NT2/D1 (cell line): ENCODE measurements at regions not wholly inside any gene's neighbourhood (a gene's known extent, or its start where the extent isn't known, plus 50 kb on each side); places are given as distances from the start of the nearest gene placed in this dataset.

ENCODE experiments used
- SUZ12 ChIP-seq: IDR thresholded peaks from 2 replicates; pipeline ENCODE4 v1.6.1; 2011; ENCODE audit not compliant: insufficient read length, insufficient read depth; ENCODE audit errors: extremely low read depth
- YY1 ChIP-seq: IDR thresholded peaks from 2 replicates; pipeline ENCODE4 v1.6.1; 2011; ENCODE audit not compliant: insufficient read length, insufficient read depth
- ZNF274 ChIP-seq: IDR thresholded peaks from 2 replicates; pipeline ENCODE4 v1.6.1; 2011; ENCODE audit warnings: mild to moderate bottlenecking, low read depth, low read length

DNA sequence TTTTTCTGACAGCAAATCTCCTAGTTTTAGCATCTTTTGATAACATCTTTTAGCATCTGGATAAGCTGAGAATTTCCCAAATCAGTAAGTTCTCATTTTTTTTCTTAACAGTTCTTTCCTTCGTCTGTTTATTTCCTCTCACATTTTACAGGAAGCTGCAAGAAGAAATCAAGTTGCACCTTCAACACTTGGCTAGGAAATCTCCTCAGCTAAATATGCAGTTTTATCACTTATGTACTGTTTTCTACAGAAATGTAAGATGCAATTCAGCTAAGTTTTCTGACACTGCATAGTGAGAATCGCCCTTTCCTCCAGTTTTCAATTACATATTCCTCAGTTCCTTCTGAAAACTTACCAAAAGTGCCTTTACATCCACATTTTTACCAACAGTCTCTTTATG, 59.0 kb upstream of the MSX2 start:
- TF ChIP-seq SUZ12 = no peak
- no peak for TF ChIP-seq YY1
- no peak for TF ChIP-seq ZNF274
